Activated T-helper 17 cell treated with anti-CD3 and anti-CD28 coated beads, Interleukin-2, amount 50 U/mL, for 72 hours (primary cell): ENCODE measurements at regions not wholly inside any gene's neighbourhood (a gene's known extent, or its start where the extent isn't known, plus 50 kb on each side); places are given as distances from the start of the nearest gene placed in this dataset.

ENCODE experiments used
- ATAC-seq: fragments of 150-1000 bp; cut with Tn5 transposase; replicated peaks from 2 replicates; pipeline ENCODE4 v1.10.0; 2021; ENCODE audit warnings: mild to moderate bottlenecking, moderate library complexity
- H3K27ac Mint-ChIP-seq: one replicate; pipeline ENCODE4 v1.8.0; 2022; ENCODE audit warnings: mixed read lengths
- H3K27me3 Mint-ChIP-seq: one replicate; pipeline ENCODE4 v1.8.0; 2022; ENCODE audit warnings: mixed read lengths
- H3K36me3 Mint-ChIP-seq: one replicate; pipeline ENCODE4 v1.8.0; 2022; ENCODE audit warnings: low read depth, mild to moderate bottlenecking, mixed read lengths
- H3K4me1 Mint-ChIP-seq: one replicate; pipeline ENCODE4 v1.8.0; 2022; ENCODE audit warnings: mixed read lengths
- H3K4me3 Mint-ChIP-seq: one replicate; pipeline ENCODE4 v1.8.0; 2022; ENCODE audit warnings: mild to moderate bottlenecking, mixed read lengths
- H3K9me3 Mint-ChIP-seq: one replicate; pipeline ENCODE4 v1.8.0; 2022; ENCODE audit warnings: mixed read lengths

- no peaks in the 10 kb centered on the region for H3K4me1 Mint-ChIP-seq
- H3K27me3 Mint-ChIP-seq: no peaks in the 10 kb centered on the region
- H3K27ac Mint-ChIP-seq: no peak overlapping the region
- no peak overlapping the region for H3K4me3 Mint-ChIP-seq
- no peak for ATAC-seq
- H3K9me3 Mint-ChIP-seq: peaks cover 5% of the 10 kb centered on the region
- H3K36me3 Mint-ChIP-seq: no peaks in the 10 kb centered on the region
Observed at GRCh38 chr16:65763640-65764305, 602.7 kb upstream of the CDH5 start.

DNA sequence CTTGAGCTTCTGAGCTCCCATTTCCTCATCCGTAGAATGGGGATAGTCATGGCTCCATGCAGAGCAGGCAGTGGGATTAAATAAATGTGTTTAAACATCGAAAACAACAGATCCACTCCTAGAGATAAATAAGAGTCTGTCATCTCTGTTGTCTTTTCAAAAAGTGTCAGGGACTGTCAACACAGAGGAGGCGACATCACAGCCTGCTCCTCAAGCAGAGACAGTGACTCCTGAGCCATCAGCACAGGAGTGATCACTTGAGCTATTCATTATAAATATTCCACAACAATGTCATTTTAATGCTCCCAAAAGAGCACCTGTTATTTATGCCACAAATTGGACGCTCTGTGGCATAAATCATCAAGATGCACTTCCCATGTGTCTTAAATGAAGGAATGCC lies 605.6 kb upstream of the CDH5 start:
- ATAC-seq: no peak
- Mint-ChIP-seq H3K27me3 (no peaks in the 10 kb centered on the region), H3K27ac (no peak overlapping the region), H3K4me3 (no peak overlapping the region), H3K4me1 (no peaks in the 10 kb centered on the region), H3K36me3 (no peaks in the 10 kb centered on the region), H3K9me3 (no peaks in the 10 kb centered on the region)

- no peak overlapping the region for H3K27ac Mint-ChIP-seq
- H3K9me3 Mint-ChIP-seq: peaks cover 4% of the 10 kb centered on the region
- no peaks in the 10 kb centered on the region for H3K27me3 Mint-ChIP-seq
- ATAC-seq: no peak
- H3K4me3 Mint-ChIP-seq: no peak overlapping the region
- no peaks in the 10 kb centered on the region for H3K36me3 Mint-ChIP-seq
- no peaks in the 10 kb centered on the region for H3K4me1 Mint-ChIP-seq
Observed at GRCh38 chr16:65758620-65759019, 607.9 kb upstream of the CDH5 start.

- no peak overlapping the region for H3K27ac Mint-ChIP-seq
- no peaks in the 10 kb centered on the region for H3K4me1 Mint-ChIP-seq
- no peaks in the 10 kb centered on the region for H3K36me3 Mint-ChIP-seq
- H3K4me3 Mint-ChIP-seq: no peak overlapping the region
- H3K9me3 Mint-ChIP-seq: peaks cover 4% of the 10 kb centered on the region
- no peak for ATAC-seq
- H3K27me3 Mint-ChIP-seq: no peaks in the 10 kb centered on the region
Observed at GRCh38 chr16:65757064-65757463, 609.4 kb upstream of the CDH5 start.

GRCh38 chr16:65756163-65756562 lies 610.3 kb upstream of the CDH5 start:
- H3K36me3 Mint-ChIP-seq: no peaks in the 10 kb centered on the region
- no peaks in the 10 kb centered on the region for H3K4me1 Mint-ChIP-seq
- H3K9me3 Mint-ChIP-seq: peaks cover 4% of the 10 kb centered on the region
- H3K27ac Mint-ChIP-seq: no peak overlapping the region
- no peak for ATAC-seq
- H3K27me3 Mint-ChIP-seq: no peaks in the 10 kb centered on the region
- no peak overlapping the region for H3K4me3 Mint-ChIP-seq

DNA sequence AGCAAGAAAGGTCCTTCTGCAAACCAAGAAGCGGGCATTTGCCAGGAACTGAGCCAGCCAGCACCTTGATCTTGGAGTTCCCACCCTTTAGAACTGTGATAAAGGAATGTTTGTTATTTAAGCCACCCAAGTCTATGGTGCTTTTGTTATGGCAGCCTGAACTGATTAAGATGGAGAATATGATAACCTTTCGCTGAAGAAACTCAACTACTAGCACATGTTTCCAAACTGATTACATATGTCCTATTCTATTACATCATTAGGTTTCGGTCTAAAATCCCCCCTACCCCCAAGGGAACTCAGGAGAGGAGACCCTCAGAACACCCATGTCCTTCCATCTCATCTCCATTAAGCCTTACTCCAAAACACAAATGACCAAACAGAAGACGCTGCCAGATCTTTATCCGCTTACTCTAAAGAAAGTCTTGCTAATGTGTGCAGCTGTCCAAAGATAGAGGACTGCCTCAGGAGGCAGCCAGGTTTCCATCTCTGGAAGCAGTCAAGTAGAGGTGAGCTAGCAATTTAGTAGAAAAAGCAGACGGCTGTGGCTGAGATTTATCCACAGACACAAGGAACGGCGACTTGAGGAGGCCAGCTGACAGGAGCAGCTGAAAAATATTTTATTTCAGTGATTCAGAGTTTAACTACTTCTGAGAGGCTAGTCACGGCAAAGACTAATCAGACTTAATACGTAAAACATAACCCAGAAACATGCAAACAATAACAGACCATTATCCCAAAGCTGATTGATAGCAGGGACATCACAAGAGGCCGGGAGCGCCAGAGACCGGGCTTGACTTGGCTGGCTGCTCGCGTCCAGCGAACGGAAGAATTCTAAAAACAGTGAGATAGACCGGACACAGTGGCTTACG lies 611.4 kb upstream of the CDH5 start:
- no peak for ATAC-seq
- Mint-ChIP-seq H3K27me3 (no peaks in the 10 kb centered on the region), H3K4me3 (no peak overlapping the region), H3K36me3 (no peaks in the 10 kb centered on the region), H3K9me3 (peaks cover 4% of the 10 kb centered on the region), H3K4me1 (no peaks in the 10 kb centered on the region), H3K27ac (no peak overlapping the region)

DNA sequence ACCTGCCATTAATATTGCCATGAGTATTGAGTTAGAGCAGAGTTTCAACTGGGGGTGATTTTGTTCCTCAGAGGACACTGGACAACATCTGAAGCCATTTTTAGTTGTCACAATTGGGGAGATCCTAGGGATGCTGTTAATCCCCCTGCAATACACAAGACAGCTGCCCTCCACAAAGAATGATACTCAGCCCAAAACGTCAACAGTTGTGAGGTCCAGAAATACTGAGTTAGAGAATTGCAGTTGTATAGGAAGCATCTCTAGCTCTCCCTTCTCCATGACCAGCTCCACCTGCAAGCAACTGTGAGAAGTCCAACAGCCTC lies 614.0 kb upstream of the CDH5 start:
- Mint-ChIP-seq H3K4me3 (no peak overlapping the region), H3K27me3 (no peaks in the 10 kb centered on the region), H3K4me1 (no peaks in the 10 kb centered on the region), H3K9me3 (peaks cover 4% of the 10 kb centered on the region), H3K27ac (no peak overlapping the region), H3K36me3 (no peaks in the 10 kb centered on the region)
- ATAC-seq: no peak

DNA sequence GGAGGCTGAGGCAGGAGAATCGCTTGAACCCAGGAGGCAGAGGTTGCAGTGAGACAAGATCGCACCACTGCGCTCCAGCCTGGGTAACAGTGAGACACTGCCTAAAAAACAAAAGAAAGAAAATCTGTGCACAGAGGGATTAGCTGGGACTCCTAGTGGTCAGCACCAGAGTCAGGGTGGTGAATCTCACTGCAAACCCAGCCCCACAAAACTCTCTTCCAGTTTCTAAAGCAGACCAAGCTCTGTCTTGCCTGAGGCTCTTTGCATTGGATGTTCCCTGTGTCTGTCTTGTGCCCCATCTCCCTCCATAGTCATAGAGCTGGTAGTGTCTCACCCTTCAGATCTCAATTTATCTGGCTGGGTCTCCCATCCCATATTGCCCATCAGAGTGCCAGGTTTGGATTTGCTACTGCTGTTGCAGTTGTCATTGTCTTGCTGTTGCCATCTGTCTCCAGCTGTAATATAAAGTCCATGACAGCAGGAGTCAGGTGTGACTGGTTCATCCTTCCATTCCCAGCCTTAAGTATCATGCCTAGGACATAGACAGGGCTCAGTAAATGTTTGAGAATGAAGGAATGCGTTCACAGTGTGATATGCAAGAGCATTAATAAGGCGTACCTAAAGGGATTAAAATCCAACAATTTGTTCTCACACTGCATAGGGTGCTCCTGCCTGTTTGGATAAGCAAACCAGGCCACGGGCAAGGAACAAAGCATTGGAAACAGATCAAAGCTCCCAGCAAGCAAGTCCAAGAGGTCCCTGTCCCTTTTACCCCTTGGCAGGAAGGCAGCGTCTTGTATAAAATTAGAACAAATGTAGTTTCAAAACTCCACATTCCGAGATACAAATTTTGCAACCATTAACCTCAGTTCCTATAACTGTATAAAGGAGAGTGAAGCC lies 614.6 kb upstream of the CDH5 start:
- Mint-ChIP-seq H3K27ac (no peak overlapping the region), H3K4me1 (no peaks in the 10 kb centered on the region), H3K36me3 (no peaks in the 10 kb centered on the region), H3K9me3 (peaks cover 4% of the 10 kb centered on the region), H3K27me3 (no peaks in the 10 kb centered on the region), H3K4me3 (no peak overlapping the region)
- no peak for ATAC-seq

DNA sequence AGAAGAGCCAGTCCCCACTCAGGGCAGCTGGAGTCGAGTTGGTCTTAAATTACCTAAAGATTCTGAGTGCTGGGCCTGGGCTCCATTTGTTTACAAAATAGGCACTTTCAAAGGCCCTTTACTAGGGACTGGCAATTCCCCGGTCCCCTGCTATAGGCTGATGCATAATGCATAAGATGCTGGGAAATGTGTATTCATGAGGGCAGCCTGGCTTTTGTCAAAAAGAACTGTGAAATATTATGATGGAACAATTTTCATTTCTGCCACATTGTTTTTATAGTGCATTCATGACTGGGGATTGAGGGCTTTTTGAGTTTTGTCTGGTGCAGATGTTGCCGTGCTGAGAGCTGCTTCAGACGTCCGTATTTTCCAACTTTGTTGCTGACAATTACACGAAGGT lies 617.0 kb upstream of the CDH5 start:
- no peaks in the 10 kb centered on the region for H3K4me1 Mint-ChIP-seq
- H3K9me3 Mint-ChIP-seq: peaks cover 4% of the 10 kb centered on the region
- no peaks in the 10 kb centered on the region for H3K27me3 Mint-ChIP-seq
- no peak overlapping the region for H3K27ac Mint-ChIP-seq
- no peak overlapping the region for H3K4me3 Mint-ChIP-seq
- no peak for ATAC-seq
- H3K36me3 Mint-ChIP-seq: no peaks in the 10 kb centered on the region

DNA sequence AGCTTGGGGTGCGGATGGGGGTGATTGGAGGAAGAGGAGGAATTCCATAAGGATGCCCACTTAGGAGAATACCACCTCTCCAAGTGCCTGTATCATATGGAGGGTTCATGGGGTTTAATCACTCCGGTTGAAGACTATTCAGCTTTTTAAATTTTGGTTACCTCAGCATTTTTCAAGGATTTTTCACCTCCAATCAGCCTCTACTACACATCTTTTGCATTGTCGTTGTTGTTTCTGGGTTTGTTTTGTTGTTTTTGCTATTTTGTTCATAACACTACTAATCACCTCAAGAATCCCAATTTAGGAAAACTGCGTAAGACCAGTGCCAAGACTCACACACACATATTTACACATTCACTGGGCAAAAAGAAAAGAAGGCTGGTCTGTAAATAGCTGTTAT lies 619.5 kb upstream of the CDH5 start:
- ATAC-seq: no peak
- Mint-ChIP-seq H3K27me3 (no peaks in the 10 kb centered on the region), H3K36me3 (no peaks in the 10 kb centered on the region), H3K4me1 (no peaks in the 10 kb centered on the region), H3K27ac (no peak overlapping the region), H3K4me3 (no peak overlapping the region), H3K9me3 (peaks cover 8% of the 10 kb centered on the region)

- Mint-ChIP-seq H3K27ac (no peak overlapping the region), H3K4me3 (no peak overlapping the region), H3K27me3 (no peaks in the 10 kb centered on the region), H3K36me3 (no peaks in the 10 kb centered on the region), H3K4me1 (no peaks in the 10 kb centered on the region), H3K9me3 (peaks cover 8% of the 10 kb centered on the region)
- no peak for ATAC-seq
Observed at GRCh38 chr16:65745201-65745708, 621.2 kb upstream of the CDH5 start.

DNA sequence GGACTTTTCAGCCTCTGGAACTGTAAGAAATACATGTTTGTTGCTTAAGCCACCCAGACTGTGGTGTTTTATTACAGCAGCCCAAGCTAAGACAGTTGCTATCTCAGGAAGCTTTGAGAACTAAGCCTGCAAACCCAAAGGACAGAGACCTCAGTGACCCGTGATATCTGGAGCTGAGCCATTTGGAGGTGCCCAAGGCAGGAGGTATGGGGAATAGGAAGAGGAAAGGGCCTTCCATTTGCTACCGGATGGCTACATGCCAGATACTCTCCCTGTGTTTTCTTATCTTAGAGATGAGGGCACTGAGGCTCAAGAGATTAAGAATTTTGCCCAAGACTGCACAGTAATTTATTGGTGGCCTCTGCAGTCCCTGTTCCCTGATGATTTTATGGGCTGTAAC lies 622.1 kb upstream of the CDH5 start:
- Mint-ChIP-seq H3K36me3 (no peaks in the 10 kb centered on the region), H3K9me3 (peaks cover 10% of the 10 kb centered on the region), H3K4me3 (no peak overlapping the region), H3K27ac (no peak overlapping the region), H3K4me1 (no peaks in the 10 kb centered on the region), H3K27me3 (no peaks in the 10 kb centered on the region)
- no peak for ATAC-seq

- Mint-ChIP-seq H3K27ac (no peak overlapping the region), H3K4me3 (no peak overlapping the region), H3K9me3 (peaks cover 12% of the 10 kb centered on the region), H3K27me3 (no peaks in the 10 kb centered on the region), H3K36me3 (no peaks in the 10 kb centered on the region), H3K4me1 (no peaks in the 10 kb centered on the region)
- ATAC-seq: no peak
Observed at GRCh38 chr16:65743558-65743957, 621.7 kb upstream of the CDH11 start.

GRCh38 chr16:65740711-65741110 lies 618.8 kb upstream of the CDH11 start:
- Mint-ChIP-seq H3K9me3 (peaks cover 12% of the 10 kb centered on the region), H3K4me3 (no peak overlapping the region), H3K36me3 (no peaks in the 10 kb centered on the region), H3K4me1 (no peaks in the 10 kb centered on the region), H3K27me3 (no peaks in the 10 kb centered on the region), H3K27ac (no peak overlapping the region)
- ATAC-seq: no peak
